ENCODE measurements at regions not wholly inside any gene's neighbourhood (a gene's known extent, or its start where the extent isn't known, plus 50 kb on each side); places are given as distances from the start of the nearest gene placed in this dataset.
"Not testable (repeated sequence)": the region's sequence is repeated elsewhere in the genome, so short reads cannot be mapped to it uniquely, and the experiment has no call there.

DNA sequence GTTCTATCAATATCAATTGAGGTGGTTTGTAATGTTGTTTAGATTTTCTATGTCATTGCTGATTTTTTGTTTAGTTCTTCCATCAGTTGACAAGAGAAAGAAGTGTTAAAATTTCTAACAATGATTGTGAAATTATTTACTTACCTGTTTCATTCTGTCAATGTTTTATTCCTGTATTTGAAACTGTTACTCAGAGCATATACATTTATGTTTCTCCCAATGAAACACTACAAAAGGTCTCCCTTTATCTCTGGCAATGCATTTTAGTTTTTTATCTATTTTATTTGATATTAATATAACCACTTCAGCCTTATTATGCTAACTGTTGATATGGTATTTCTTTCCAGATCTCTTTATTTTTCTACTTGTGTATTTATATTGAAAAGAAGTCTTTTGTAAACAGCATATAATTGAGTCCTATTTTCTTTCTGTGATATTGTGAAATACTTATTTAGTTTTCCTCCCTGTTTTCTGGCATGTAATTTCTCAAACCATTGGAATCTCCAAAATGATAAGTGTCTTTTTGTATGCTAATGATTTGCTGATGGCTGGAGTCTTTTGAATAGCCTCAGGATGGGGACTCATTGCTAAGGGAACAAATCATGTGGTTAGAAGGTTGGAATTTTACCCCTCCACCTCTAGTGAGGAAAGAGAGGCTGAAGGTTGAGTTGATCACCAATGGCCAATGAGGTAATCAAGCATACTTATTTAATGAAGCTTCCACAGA is 122.0 kb downstream of the ADSS2 start:
- H3K36me3 ChIP-seq (ENCODE audit: insufficient read depth, low read length): no peaks in the 10 kb centered on the region
- peaks cover 8% of the 10 kb centered on the region for H3K4me1 Mint-ChIP-seq (ENCODE audit: low read depth)
- H3K9me3 ChIP-seq (ENCODE audit: control insufficient read depth in 1 of 2, insufficient read depth in 1 of 2, low read length in 2 of 2): peaks cover 5 to 11% of the 10 kb centered on the region in 2 experiments
- intact Hi-C loops (cut with DNase I, micrococcal nuclease): loop anchor here in 1 of 2 experiments (5.0 kb wide), 1 partner anchor 123 kb away; the partner anchor contains the start of gene ADSS2
- ChIA-PET CTCF (no interaction called here), POLR2A (no interaction called here)
- DNase-seq (no peak), ATAC-seq (ENCODE audit: poor library complexity) (no peak)
- no peaks in the 10 kb centered on the region for H3K36me3 Mint-ChIP-seq (ENCODE audit: low read depth)
- H3K4me1 ChIP-seq (ENCODE audit: insufficient read depth, low read length): peaks cover 6% of the 10 kb centered on the region
- TF ChIP-seq, protein P1, sequence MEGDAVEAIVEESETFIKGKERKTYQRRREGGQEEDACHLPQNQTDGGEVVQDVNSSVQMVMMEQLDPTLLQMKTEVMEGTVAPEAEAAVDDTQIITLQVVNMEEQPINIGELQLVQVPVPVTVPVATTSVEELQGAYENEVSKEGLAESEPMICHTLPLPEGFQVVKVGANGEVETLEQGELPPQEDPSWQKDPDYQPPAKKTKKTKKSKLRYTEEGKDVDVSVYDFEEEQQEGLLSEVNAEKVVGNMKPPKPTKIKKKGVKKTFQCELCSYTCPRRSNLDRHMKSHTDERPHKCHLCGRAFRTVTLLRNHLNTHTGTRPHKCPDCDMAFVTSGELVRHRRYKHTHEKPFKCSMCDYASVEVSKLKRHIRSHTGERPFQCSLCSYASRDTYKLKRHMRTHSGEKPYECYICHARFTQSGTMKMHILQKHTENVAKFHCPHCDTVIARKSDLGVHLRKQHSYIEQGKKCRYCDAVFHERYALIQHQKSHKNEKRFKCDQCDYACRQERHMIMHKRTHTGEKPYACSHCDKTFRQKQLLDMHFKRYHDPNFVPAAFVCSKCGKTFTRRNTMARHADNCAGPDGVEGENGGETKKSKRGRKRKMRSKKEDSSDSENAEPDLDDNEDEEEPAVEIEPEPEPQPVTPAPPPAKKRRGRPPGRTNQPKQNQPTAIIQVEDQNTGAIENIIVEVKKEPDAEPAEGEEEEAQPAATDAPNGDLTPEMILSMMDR (IDR thresholded peaks at IDR 0.05): no peak
- H3K27me3 Mint-ChIP-seq: peaks cover 19% of the 10 kb centered on the region
- no peaks in the 10 kb centered on the region for H3K27me3 ChIP-seq (ENCODE audit: control insufficient read depth in 1 of 2, insufficient read depth in 2 of 2, low read length in 2 of 2)
- H3K9me3 Mint-ChIP-seq: peaks cover 6% of the 10 kb centered on the region
- H3K4me3 ChIP-seq (ENCODE audit: low read length): no peak overlapping the region
- no peak overlapping the region for H3K4me3 Mint-ChIP-seq
- no peak overlapping the region for H3K27ac ChIP-seq (ENCODE audit: low read depth in 1 of 2, low read length in 2 of 2)
- H3K27ac Mint-ChIP-seq: no peak overlapping the region

DNA sequence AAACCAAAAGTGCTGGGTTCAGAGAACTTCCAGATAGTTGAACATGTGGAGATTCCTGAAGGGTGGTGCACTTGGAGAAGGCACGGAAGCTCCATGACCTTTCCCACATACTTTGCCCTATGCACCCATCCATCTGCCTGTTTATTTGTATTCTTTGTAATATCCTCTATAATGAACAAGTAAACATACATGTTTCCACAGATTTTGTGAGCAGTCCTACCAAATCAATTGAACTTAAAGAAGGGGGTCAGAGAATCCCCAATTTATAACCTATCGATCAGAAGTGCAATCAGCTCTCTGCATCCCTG is 121.4 kb downstream of the ADSS2 start:
- no peak for DNase-seq
- H3K27me3 ChIP-seq (ENCODE audit: control insufficient read depth in 1 of 2, insufficient read depth in 2 of 2, low read length in 2 of 2): peaks cover 0 to 2% of the 10 kb centered on the region in 2 experiments
- H3K4me1 ChIP-seq (ENCODE audit: insufficient read depth, low read length): peaks cover 6% of the 10 kb centered on the region
- H3K4me3 ChIP-seq (ENCODE audit: low read length): no peak overlapping the region
- Mint-ChIP-seq H3K27ac (no peak overlapping the region), H3K27me3 (peaks cover 20% of the 10 kb centered on the region), H3K9me3 (peaks cover 6% of the 10 kb centered on the region), H3K4me3 (no peak overlapping the region), H3K36me3 (ENCODE audit: low read depth) (no peaks in the 10 kb centered on the region), H3K4me1 (ENCODE audit: low read depth) (peaks cover 5% of the 10 kb centered on the region)
- H3K36me3 ChIP-seq (ENCODE audit: insufficient read depth, low read length): no peaks in the 10 kb centered on the region
- H3K9me3 ChIP-seq (ENCODE audit: control insufficient read depth in 1 of 2, insufficient read depth in 1 of 2, low read length in 2 of 2): peaks cover 5 to 11% of the 10 kb centered on the region in 2 experiments
- no peak overlapping the region for H3K27ac ChIP-seq (ENCODE audit: low read depth in 1 of 2, low read length in 2 of 2)
- ChIA-PET CTCF (no interaction called here), POLR2A (interaction anchor here (0.6 kb wide), 1 partner anchor 1063 kb away, joined by 3 read pairs; no protein-coding TSS in a partner anchor)
- ATAC-seq (ENCODE audit: poor library complexity): no peak
- TF ChIP-seq, protein P1 (IDR thresholded peaks at IDR 0.05): no peak
- intact Hi-C loops (cut with DNase I, micrococcal nuclease): no loop called here

DNA sequence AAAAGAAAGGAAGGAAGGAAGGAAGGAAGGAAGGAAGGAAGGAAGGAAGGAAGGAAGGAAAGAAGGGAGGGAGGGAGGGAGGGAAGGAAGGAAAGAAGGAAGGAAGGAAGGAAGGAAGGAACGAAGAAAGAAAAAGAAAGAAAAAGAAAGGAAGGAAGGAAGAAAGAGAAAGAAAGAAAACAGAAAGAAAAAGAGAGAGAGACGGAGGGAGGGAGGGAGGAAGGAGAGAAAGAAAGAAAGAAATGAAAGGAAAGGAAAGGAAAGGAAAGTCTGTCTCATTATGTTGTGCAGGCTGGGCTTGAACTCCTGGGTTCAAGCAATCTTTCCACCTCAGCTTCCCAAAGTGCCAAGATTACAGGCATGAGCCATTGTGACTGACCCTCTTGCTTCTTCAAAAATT is 118.9 kb downstream of the ADSS2 start:
- H3K4me3 ChIP-seq (ENCODE audit: low read length); H3K9me3 Mint-ChIP-seq; H3K4me1 Mint-ChIP-seq (ENCODE audit: low read depth); H3K4me3 Mint-ChIP-seq; H3K27ac ChIP-seq (ENCODE audit: low read depth in 1 of 2, low read length in 2 of 2); H3K27ac Mint-ChIP-seq; CTCF ChIA-PET; H3K36me3 ChIP-seq (ENCODE audit: insufficient read depth, low read length); ATAC-seq (ENCODE audit: poor library complexity); H3K4me1 ChIP-seq (ENCODE audit: insufficient read depth, low read length); H3K27me3 ChIP-seq (ENCODE audit: control insufficient read depth in 1 of 2, insufficient read depth in 2 of 2, low read length in 2 of 2); intact Hi-C loops (cut with DNase I, micrococcal nuclease); H3K36me3 Mint-ChIP-seq (ENCODE audit: low read depth); DNase-seq: not testable (repeated sequence)
- H3K9me3 ChIP-seq (ENCODE audit: control insufficient read depth in 1 of 2, insufficient read depth in 1 of 2, low read length in 2 of 2): peaks cover 5 to 11% of the 10 kb centered on the region in 2 experiments
- H3K27me3 Mint-ChIP-seq: peaks cover 24% of the 10 kb centered on the region
- POLR2A ChIA-PET: interaction anchor here (0.6 kb wide), 1 partner anchor 33 kb away, joined by 3 read pairs; no protein-coding TSS in a partner anchor

DNA sequence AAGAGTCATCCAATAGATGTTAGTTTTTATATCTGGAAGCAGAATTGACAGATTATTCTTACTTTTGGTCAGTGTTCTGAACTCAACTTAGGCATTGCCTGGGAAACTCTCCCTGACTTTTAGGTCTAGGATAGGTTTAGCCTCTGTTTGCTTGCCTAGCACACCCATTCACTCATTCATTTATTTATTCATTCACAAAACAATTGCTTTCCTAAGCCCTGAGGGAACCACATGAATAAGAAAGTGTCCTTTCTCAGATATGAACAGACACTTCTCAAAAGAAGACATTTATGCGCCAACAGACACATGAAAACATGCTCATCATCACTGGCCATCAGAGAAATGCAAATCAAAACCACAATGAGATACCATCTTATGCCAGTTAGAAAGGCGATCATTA is 117.4 kb downstream of the ADSS2 start:
- intact Hi-C loops (cut with DNase I, micrococcal nuclease); CTCF ChIA-PET; H3K9me3 Mint-ChIP-seq; H3K27ac Mint-ChIP-seq; H3K4me3 ChIP-seq (ENCODE audit: low read length); POLR2A ChIA-PET; H3K4me3 Mint-ChIP-seq; H3K36me3 Mint-ChIP-seq (ENCODE audit: low read depth); H3K27me3 ChIP-seq (ENCODE audit: control insufficient read depth in 1 of 2, insufficient read depth in 2 of 2, low read length in 2 of 2); H3K27ac ChIP-seq (ENCODE audit: low read depth in 1 of 2, low read length in 2 of 2); DNase-seq; H3K9me3 ChIP-seq (ENCODE audit: control insufficient read depth in 1 of 2, insufficient read depth in 1 of 2, low read length in 2 of 2); H3K36me3 ChIP-seq (ENCODE audit: insufficient read depth, low read length); H3K4me1 ChIP-seq (ENCODE audit: insufficient read depth, low read length); H3K4me1 Mint-ChIP-seq (ENCODE audit: low read depth); ATAC-seq (ENCODE audit: poor library complexity): not testable (repeated sequence)
- H3K27me3 Mint-ChIP-seq: peaks cover 24% of the 10 kb centered on the region

DNA sequence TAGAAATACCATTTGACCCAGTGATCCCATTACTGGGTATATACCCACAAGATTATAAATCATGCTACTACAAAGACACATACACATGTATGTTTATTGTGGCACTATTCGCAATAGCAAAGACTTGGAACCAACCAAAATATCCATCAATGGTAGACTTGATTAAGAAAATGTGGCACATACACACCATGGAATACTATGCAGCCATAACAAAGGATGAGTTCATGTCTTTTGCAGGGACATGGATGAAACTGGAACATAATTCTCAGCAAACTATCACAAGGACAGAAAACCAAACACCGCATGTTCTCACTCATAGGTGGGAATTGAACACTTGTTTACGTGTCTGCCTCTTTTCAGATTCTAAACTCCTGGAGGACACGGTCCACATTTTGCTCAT is 116.9 kb downstream of the ADSS2 start:
- ATAC-seq (ENCODE audit: poor library complexity); H3K4me1 Mint-ChIP-seq (ENCODE audit: low read depth); H3K4me1 ChIP-seq (ENCODE audit: insufficient read depth, low read length); POLR2A ChIA-PET; H3K36me3 Mint-ChIP-seq (ENCODE audit: low read depth); DNase-seq; intact Hi-C loops (cut with DNase I, micrococcal nuclease); H3K4me3 ChIP-seq (ENCODE audit: low read length); H3K9me3 ChIP-seq (ENCODE audit: control insufficient read depth in 1 of 2, insufficient read depth in 1 of 2, low read length in 2 of 2); H3K27me3 ChIP-seq (ENCODE audit: control insufficient read depth in 1 of 2, insufficient read depth in 2 of 2, low read length in 2 of 2); H3K4me3 Mint-ChIP-seq; CTCF ChIA-PET; H3K36me3 ChIP-seq (ENCODE audit: insufficient read depth, low read length); H3K9me3 Mint-ChIP-seq; H3K27ac ChIP-seq (ENCODE audit: low read depth in 1 of 2, low read length in 2 of 2); H3K27ac Mint-ChIP-seq: not testable (repeated sequence)
- peaks cover 24% of the 10 kb centered on the region for H3K27me3 Mint-ChIP-seq

Data from CD4-positive, alpha-beta T cell (primary cell).